Neural cell (in vitro differentiated cells): ENCODE measurements at regions not wholly inside any gene's neighbourhood (a gene's known extent, or its start where the extent isn't known, plus 50 kb on each side); places are given as distances from the start of the nearest gene placed in this dataset.
"Not testable (repeated sequence)": the region's sequence is repeated elsewhere in the genome, so short reads cannot be mapped to it uniquely, and the experiment has no call there.

Experiments
- H2AFZ ChIP-seq: fragments of 200-600, 300-800 bp; sonication (generic), shearing (Covaris generic); 2 replicates; pipeline ENCODE4 v1.6.0; 2014; ENCODE audit warnings: low read depth, mild to moderate bottlenecking, antibody characterized with exemption, low read length, moderate library complexity
- H3F3A ChIP-seq: fragments of 200-600 bp; shearing (Covaris generic); 2 replicates; pipeline ENCODE4 v1.6.1; 2016; ENCODE audit warnings: mild to moderate bottlenecking, moderate library complexity, mixed read lengths, antibody characterized with exemption, low read length; ENCODE audit not compliant: insufficient read depth, poor library complexity, severe bottlenecking
- H3K27ac ChIP-seq: fragments of 200-600, 300-800 bp; sonication (generic), shearing (Covaris generic); 2 replicates; pipeline ENCODE4 v1.5.1; 2014; ENCODE audit warnings: mild to moderate bottlenecking, low read length, moderate library complexity
- H3K27me3 ChIP-seq: fragments of 300-800, 200-600 bp; sonication (generic), shearing (Covaris generic); 2 replicates; pipeline ENCODE4 v1.6.0; 2014; ENCODE audit warnings: mild to moderate bottlenecking, low read depth, low read length, moderate library complexity; ENCODE audit not compliant: insufficient read depth
- H3K36me3 ChIP-seq: fragments of 300-800, 200-600 bp; sonication (generic), shearing (Covaris generic); 2 replicates; pipeline ENCODE4 v1.5.1; 2014; ENCODE audit warnings: mild to moderate bottlenecking, antibody characterized with exemption, low read length, moderate library complexity; ENCODE audit not compliant: insufficient read depth
- H3K4me2 ChIP-seq: fragments of 300-800, 200-600 bp; sonication (generic), shearing (Covaris generic); 2 replicates; pipeline ENCODE4 v1.6.0; 2014; ENCODE audit warnings: mild to moderate bottlenecking, low read length
- H3K4me3 ChIP-seq: fragments of 300-800, 200-600 bp; sonication (generic), shearing (Covaris generic); 2 replicates; pipeline ENCODE4 v1.5.1; 2014; ENCODE audit warnings: mild to moderate bottlenecking, low read length, moderate library complexity
- H3K79me2 ChIP-seq: fragments of 200-600 bp; shearing (Covaris generic); replicated peaks from 2 replicates; pipeline ENCODE4 v1.6.0; 2014; ENCODE audit warnings: mild to moderate bottlenecking, low read length, moderate library complexity; ENCODE audit not compliant: insufficient read depth
- H3K9ac ChIP-seq: fragments of 300-800, 200-600 bp; sonication (generic), shearing (Covaris generic); 2 replicates; pipeline ENCODE4 v1.6.1; 2016; ENCODE audit warnings: mild to moderate bottlenecking, low read length, mixed read lengths
- H3K9me2 ChIP-seq: fragments of 200-600 bp; shearing (Covaris generic); 2 replicates; pipeline ENCODE4 v1.6.1; 2016; ENCODE audit warnings: mild to moderate bottlenecking, low read length, mixed read lengths; ENCODE audit not compliant: insufficient read depth
- H3K9me3 ChIP-seq: fragments of 200-600, 300-800 bp; sonication (generic), shearing (Covaris generic); 2 replicates; pipeline ENCODE4 v1.6.1; 2016; ENCODE audit warnings: mild to moderate bottlenecking, mixed run types, low read length, moderate library complexity, mixed read lengths
- H4K20me1 ChIP-seq: fragments of 200-600 bp; shearing (Covaris generic); 2 replicates; pipeline ENCODE4 v1.6.1; 2016; ENCODE audit warnings: mild to moderate bottlenecking, mixed run types; ENCODE audit not compliant: insufficient read depth
- CTCF ChIP-seq: fragments of 450-650 bp; IDR thresholded peaks from 2 replicates; pipeline ENCODE4 v1.5.1; 2014; ENCODE audit warnings: antibody characterized with exemption, mild to moderate bottlenecking, moderate library complexity; ENCODE audit not compliant: poor library complexity, severe bottlenecking
- EP300 ChIP-seq: fragments of 450-650 bp; conservative IDR thresholded peaks from 2 replicates; pipeline ENCODE4 v1.6.1; 2014; ENCODE audit warnings: antibody characterized with exemption, mild to moderate bottlenecking, moderate library complexity; ENCODE audit not compliant: poor library complexity, severe bottlenecking
- EZH2 ChIP-seq: fragments of 200-600, 300-800 bp; shearing (Covaris generic), sonication (generic); IDR thresholded peaks from 2 replicates; pipeline ENCODE4 v1.6.1; 2014; ENCODE audit warnings: antibody characterized with exemption, low read length, borderline replicate concordance, mild to moderate bottlenecking; ENCODE audit not compliant: insufficient read depth, poor library complexity, severe bottlenecking
- MXI1 ChIP-seq: fragments of 450-650 bp; conservative IDR thresholded peaks from 2 replicates; pipeline ENCODE4 v1.6.1; 2014; ENCODE audit warnings: antibody characterized with exemption, mild to moderate bottlenecking; ENCODE audit not compliant: poor library complexity, severe bottlenecking
- POLR2AphosphoS5 ChIP-seq: IDR thresholded peaks from 2 replicates; pipeline ENCODE4 v1.6.1; 2012
- RAD21 ChIP-seq: fragments of 450-650 bp; conservative IDR thresholded peaks from 2 replicates; pipeline ENCODE4 v1.6.1; 2014; ENCODE audit warnings: antibody characterized with exemption, mild to moderate bottlenecking, moderate library complexity
- SMC3 ChIP-seq: fragments of 450-650 bp; conservative IDR thresholded peaks from 2 replicates; pipeline ENCODE4 v1.6.1; 2014; ENCODE audit warnings: antibody characterized with exemption, mild to moderate bottlenecking, moderate library complexity; ENCODE audit not compliant: poor library complexity
- TAF1 ChIP-seq: IDR thresholded peaks from 2 replicates; pipeline ENCODE4 v1.6.1; 2012; ENCODE audit warnings: low read depth
- TF ChIP-seq, protein P1 (sequence below): IDR thresholded peaks from 2 replicates; pipeline ENCODE4 v1.6.1; 2012; ENCODE audit warnings: borderline replicate concordance

GRCh38 chr1:222975472-222976122, 160.8 kb downstream of the DISP1 start:
- no peak overlapping the region for H3K4me2 ChIP-seq
- H3K9me3 ChIP-seq, result no peaks in the 10 kb centered on the region
- TF ChIP-seq EZH2 (no peak), RAD21 (no peak), CTCF (no peak)
- no peak overlapping the region for H3K27ac ChIP-seq
- no peaks in the 10 kb centered on the region for H3K79me2 ChIP-seq
- no peak overlapping the region for H3K9ac ChIP-seq
- no peak overlapping the region for H2AFZ ChIP-seq
- no peaks in the 10 kb centered on the region for H3K9me2 ChIP-seq
- no peaks in the 10 kb centered on the region for H3K36me3 ChIP-seq
- H3F3A ChIP-seq, result no peaks in the 10 kb centered on the region
- H4K20me1 ChIP-seq, result no peaks in the 10 kb centered on the region
- no peaks in the 10 kb centered on the region for H3K27me3 ChIP-seq
- no peak overlapping the region for H3K4me3 ChIP-seq

- Histone ChIP-seq H3K4me2 (no peak overlapping the region), H2AFZ (no peak overlapping the region), H3K9me2 (no peaks in the 10 kb centered on the region), H3K4me3 (no peak overlapping the region), H3K27me3 (no peaks in the 10 kb centered on the region), H4K20me1 (no peaks in the 10 kb centered on the region), H3F3A (no peaks in the 10 kb centered on the region), H3K36me3 (no peaks in the 10 kb centered on the region), H3K27ac (no peak overlapping the region), H3K79me2 (no peaks in the 10 kb centered on the region), H3K9ac (no peak overlapping the region), H3K9me3 (no peaks in the 10 kb centered on the region)
- no peak for TF ChIP-seq TAF1
- TF ChIP-seq SMC3, result no peak
- TF ChIP-seq EZH2, result no peak
- no peak for TF ChIP-seq POLR2AphosphoS5
- no peak for TF ChIP-seq MXI1
- no peak for TF ChIP-seq EP300
- no peak for TF ChIP-seq CTCF
- no peak for TF ChIP-seq RAD21
- TF ChIP-seq, protein P1, sequence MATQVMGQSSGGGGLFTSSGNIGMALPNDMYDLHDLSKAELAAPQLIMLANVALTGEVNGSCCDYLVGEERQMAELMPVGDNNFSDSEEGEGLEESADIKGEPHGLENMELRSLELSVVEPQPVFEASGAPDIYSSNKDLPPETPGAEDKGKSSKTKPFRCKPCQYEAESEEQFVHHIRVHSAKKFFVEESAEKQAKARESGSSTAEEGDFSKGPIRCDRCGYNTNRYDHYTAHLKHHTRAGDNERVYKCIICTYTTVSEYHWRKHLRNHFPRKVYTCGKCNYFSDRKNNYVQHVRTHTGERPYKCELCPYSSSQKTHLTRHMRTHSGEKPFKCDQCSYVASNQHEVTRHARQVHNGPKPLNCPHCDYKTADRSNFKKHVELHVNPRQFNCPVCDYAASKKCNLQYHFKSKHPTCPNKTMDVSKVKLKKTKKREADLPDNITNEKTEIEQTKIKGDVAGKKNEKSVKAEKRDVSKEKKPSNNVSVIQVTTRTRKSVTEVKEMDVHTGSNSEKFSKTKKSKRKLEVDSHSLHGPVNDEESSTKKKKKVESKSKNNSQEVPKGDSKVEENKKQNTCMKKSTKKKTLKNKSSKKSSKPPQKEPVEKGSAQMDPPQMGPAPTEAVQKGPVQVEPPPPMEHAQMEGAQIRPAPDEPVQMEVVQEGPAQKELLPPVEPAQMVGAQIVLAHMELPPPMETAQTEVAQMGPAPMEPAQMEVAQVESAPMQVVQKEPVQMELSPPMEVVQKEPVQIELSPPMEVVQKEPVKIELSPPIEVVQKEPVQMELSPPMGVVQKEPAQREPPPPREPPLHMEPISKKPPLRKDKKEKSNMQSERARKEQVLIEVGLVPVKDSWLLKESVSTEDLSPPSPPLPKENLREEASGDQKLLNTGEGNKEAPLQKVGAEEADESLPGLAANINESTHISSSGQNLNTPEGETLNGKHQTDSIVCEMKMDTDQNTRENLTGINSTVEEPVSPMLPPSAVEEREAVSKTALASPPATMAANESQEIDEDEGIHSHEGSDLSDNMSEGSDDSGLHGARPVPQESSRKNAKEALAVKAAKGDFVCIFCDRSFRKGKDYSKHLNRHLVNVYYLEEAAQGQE, result no peak
Observed at GRCh38 chr1:222976453-222976852, 161.6 kb downstream of the DISP1 start.

DNA sequence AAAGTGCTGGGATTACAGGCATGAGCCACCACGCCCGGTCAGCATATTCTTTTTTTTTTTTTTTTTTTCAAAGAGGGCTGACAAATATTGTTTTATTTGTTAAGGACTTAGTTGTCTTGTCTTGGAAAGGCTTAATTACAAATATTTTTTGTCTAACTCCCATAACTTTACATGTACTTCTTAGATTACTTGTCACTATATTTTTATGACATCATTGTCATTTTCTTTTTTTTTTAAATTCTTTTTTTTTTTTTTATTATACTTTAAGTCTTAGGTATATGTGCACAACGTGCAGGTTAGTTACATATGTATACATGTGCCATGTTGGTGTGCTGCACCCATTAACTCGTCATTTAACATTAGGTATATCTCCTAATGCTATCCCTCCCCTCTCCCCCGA, 162.5 kb downstream of the DISP1 start:
- H3K4me2 ChIP-seq, H3K79me2 ChIP-seq, H2AFZ ChIP-seq, H3K9me3 ChIP-seq, H3K36me3 ChIP-seq, H3F3A ChIP-seq, H3K27me3 ChIP-seq, H3K9me2 ChIP-seq, H3K27ac ChIP-seq, H3K4me3 ChIP-seq, H4K20me1 ChIP-seq, H3K9ac ChIP-seq: not testable (repeated sequence)
